ENCODE measurements at regions not wholly inside any gene's neighbourhood (a gene's known extent, or its start where the extent isn't known, plus 50 kb on each side); places are given as distances from the start of the nearest gene placed in this dataset.

- DNase-seq (ENCODE audit: low spot score) = no peak
- Mint-ChIP-seq H3K27ac (no peak overlapping the region), H3K27me3 (ENCODE audit: insufficient read depth) (peaks cover 9% of the 10 kb centered on the region), H3K4me1 (ENCODE audit: low read depth) (peaks cover 11% of the 10 kb centered on the region), H3K36me3 (ENCODE audit: low read depth) (peaks cover 6% of the 10 kb centered on the region), H3K9me3 (peaks cover 14% of the 10 kb centered on the region), H3K4me3 (no peak overlapping the region)
- intact Hi-C loops (cut with micrococcal nuclease) = no loop called here
Observed at GRCh38 chr21:35482933-35483662, 434.0 kb upstream of the RUNX1 start.

- Mint-ChIP-seq H3K4me3 (no peak overlapping the region), H3K36me3 (ENCODE audit: low read depth) (peaks cover 7% of the 10 kb centered on the region), H3K27ac (no peak overlapping the region), H3K9me3 (peaks cover 14% of the 10 kb centered on the region), H3K27me3 (ENCODE audit: insufficient read depth) (peaks cover 9% of the 10 kb centered on the region), H3K4me1 (ENCODE audit: low read depth) (peaks cover 21% of the 10 kb centered on the region)
- intact Hi-C loops (cut with micrococcal nuclease) = no loop called here
- DNase-seq (ENCODE audit: low spot score) = no peak
Observed at GRCh38 chr21:35482096-35482495, 433.0 kb upstream of the RUNX1 start.

GRCh38 chr21:35481005-35481404 is 431.9 kb upstream of the RUNX1 start:
- Mint-ChIP-seq H3K4me1 (ENCODE audit: low read depth) (peaks cover 29% of the 10 kb centered on the region), H3K4me3 (no peak overlapping the region), H3K27ac (no peak overlapping the region), H3K27me3 (ENCODE audit: insufficient read depth) (peaks cover 6% of the 10 kb centered on the region), H3K36me3 (ENCODE audit: low read depth) (peaks cover 7% of the 10 kb centered on the region), H3K9me3 (peaks cover 14% of the 10 kb centered on the region)
- no peak for DNase-seq (ENCODE audit: low spot score)
- intact Hi-C loops (cut with micrococcal nuclease) = no loop called here

- peaks cover 42% of the 10 kb centered on the region for H3K4me1 Mint-ChIP-seq (ENCODE audit: low read depth)
- no peak overlapping the region for H3K4me3 Mint-ChIP-seq
- H3K27ac Mint-ChIP-seq = no peak overlapping the region
- intact Hi-C loops (cut with micrococcal nuclease) = no loop called here
- H3K36me3 Mint-ChIP-seq (ENCODE audit: low read depth) = peaks cover 7% of the 10 kb centered on the region
- H3K27me3 Mint-ChIP-seq (ENCODE audit: insufficient read depth) = peaks cover 3% of the 10 kb centered on the region
- peaks cover 14% of the 10 kb centered on the region for H3K9me3 Mint-ChIP-seq
- no peak for DNase-seq (ENCODE audit: low spot score)
Observed at GRCh38 chr21:35479529-35479928, 430.4 kb upstream of the RUNX1 start.

- intact Hi-C loops (cut with micrococcal nuclease) = no loop called here
- H3K27me3 Mint-ChIP-seq (ENCODE audit: insufficient read depth) = no peaks in the 10 kb centered on the region
- no peak overlapping the region for H3K4me3 Mint-ChIP-seq
- H3K36me3 Mint-ChIP-seq (ENCODE audit: low read depth) = peaks cover 7% of the 10 kb centered on the region
- no peak for DNase-seq (ENCODE audit: low spot score)
- peaks cover 45% of the 10 kb centered on the region for H3K4me1 Mint-ChIP-seq (ENCODE audit: low read depth)
- no peak overlapping the region for H3K27ac Mint-ChIP-seq
- H3K9me3 Mint-ChIP-seq = peaks cover 14% of the 10 kb centered on the region
Observed at GRCh38 chr21:35479065-35479448, 430.0 kb upstream of the RUNX1 start.

- Mint-ChIP-seq H3K27ac (no peak overlapping the region), H3K9me3 (peaks cover 14% of the 10 kb centered on the region), H3K27me3 (ENCODE audit: insufficient read depth) (no peaks in the 10 kb centered on the region), H3K4me3 (no peak overlapping the region), H3K36me3 (ENCODE audit: low read depth) (peaks cover 8% of the 10 kb centered on the region), H3K4me1 (ENCODE audit: low read depth) (peaks cover 45% of the 10 kb centered on the region)
- intact Hi-C loops (cut with micrococcal nuclease) = no loop called here
- no peak for DNase-seq (ENCODE audit: low spot score)
Observed at GRCh38 chr21:35478161-35479064, 429.3 kb upstream of the RUNX1 start.

GRCh38 chr21:35477622-35478021 is 428.5 kb upstream of the RUNX1 start:
- DNase-seq (ENCODE audit: low spot score) = no peak
- Mint-ChIP-seq H3K4me1 (ENCODE audit: low read depth) (peaks cover 45% of the 10 kb centered on the region), H3K36me3 (ENCODE audit: low read depth) (peaks cover 8% of the 10 kb centered on the region), H3K27me3 (ENCODE audit: insufficient read depth) (peaks cover 1% of the 10 kb centered on the region), H3K27ac (no peak overlapping the region), H3K4me3 (no peak overlapping the region), H3K9me3 (peaks cover 14% of the 10 kb centered on the region)
- intact Hi-C loops (cut with micrococcal nuclease) = no loop called here

GRCh38 chr21:35476621-35477395 is 427.7 kb upstream of the RUNX1 start:
- no peak overlapping the region for H3K4me3 Mint-ChIP-seq
- H3K36me3 Mint-ChIP-seq (ENCODE audit: low read depth) = peaks cover 8% of the 10 kb centered on the region
- H3K27me3 Mint-ChIP-seq (ENCODE audit: insufficient read depth) = peaks cover 2% of the 10 kb centered on the region
- DNase-seq (ENCODE audit: low spot score) = no peak
- peaks cover 14% of the 10 kb centered on the region for H3K9me3 Mint-ChIP-seq
- intact Hi-C loops (cut with micrococcal nuclease) = no loop called here
- H3K27ac Mint-ChIP-seq = no peak overlapping the region
- H3K4me1 Mint-ChIP-seq (ENCODE audit: low read depth) = peaks cover 45% of the 10 kb centered on the region

GRCh38 chr21:35475762-35476161 is 426.7 kb upstream of the RUNX1 start:
- no peak for DNase-seq (ENCODE audit: low spot score)
- intact Hi-C loops (cut with micrococcal nuclease) = no loop called here
- peak overlapping the region; percentile 15 for H3K4me3 Mint-ChIP-seq
- peaks cover 53% of the 10 kb centered on the region for H3K4me1 Mint-ChIP-seq (ENCODE audit: low read depth)
- peaks cover 2% of the 10 kb centered on the region for H3K27me3 Mint-ChIP-seq (ENCODE audit: insufficient read depth)
- H3K9me3 Mint-ChIP-seq = peaks cover 14% of the 10 kb centered on the region
- H3K27ac Mint-ChIP-seq = peak overlapping the region; percentile 49
- peaks cover 8% of the 10 kb centered on the region for H3K36me3 Mint-ChIP-seq (ENCODE audit: low read depth)

- intact Hi-C loops (cut with micrococcal nuclease) = no loop called here
- no peak for DNase-seq (ENCODE audit: low spot score)
- H3K4me1 Mint-ChIP-seq (ENCODE audit: low read depth) = peaks cover 53% of the 10 kb centered on the region
- no peak overlapping the region for H3K27ac Mint-ChIP-seq
- H3K4me3 Mint-ChIP-seq = no peak overlapping the region
- H3K36me3 Mint-ChIP-seq (ENCODE audit: low read depth) = peaks cover 8% of the 10 kb centered on the region
- peaks cover 12% of the 10 kb centered on the region for H3K9me3 Mint-ChIP-seq
- H3K27me3 Mint-ChIP-seq (ENCODE audit: insufficient read depth) = peaks cover 2% of the 10 kb centered on the region
Observed at GRCh38 chr21:35475009-35475408, 425.9 kb upstream of the RUNX1 start.

GRCh38 chr21:35473496-35473895 is 424.4 kb upstream of the RUNX1 start:
- intact Hi-C loops (cut with micrococcal nuclease) = no loop called here
- peaks cover 2% of the 10 kb centered on the region for H3K27me3 Mint-ChIP-seq (ENCODE audit: insufficient read depth)
- no peaks in the 10 kb centered on the region for H3K9me3 Mint-ChIP-seq

GRCh38 chr21:35470522-35470921 is 421.4 kb upstream of the RUNX1 start:
- no peak overlapping the region for H3K27ac Mint-ChIP-seq
- no peak for DNase-seq (ENCODE audit: low spot score)
- H3K4me3 Mint-ChIP-seq = no peak overlapping the region
- peaks cover 2% of the 10 kb centered on the region for H3K27me3 Mint-ChIP-seq (ENCODE audit: insufficient read depth)
- peaks cover 1% of the 10 kb centered on the region for H3K36me3 Mint-ChIP-seq (ENCODE audit: low read depth)
- intact Hi-C loops (cut with micrococcal nuclease) = no loop called here
- peaks cover 19% of the 10 kb centered on the region for H3K4me1 Mint-ChIP-seq (ENCODE audit: low read depth)
- H3K9me3 Mint-ChIP-seq = peaks cover 16% of the 10 kb centered on the region

More at GRCh38 chr21:35473496-35473895, 424.4 kb upstream of the RUNX1 start:
- Mint-ChIP-seq H3K36me3 (ENCODE audit: low read depth) (peaks cover 2% of the 10 kb centered on the region), H3K4me1 (ENCODE audit: low read depth) (peaks cover 46% of the 10 kb centered on the region), H3K4me3 (no peak overlapping the region), H3K27ac (no peak overlapping the region)
- DNase-seq (ENCODE audit: low spot score) = no peak
